Neutrophil (primary cell): ENCODE measurements at regions not wholly inside any gene's neighbourhood (a gene's known extent, or its start where the extent isn't known, plus 50 kb on each side); places are given as distances from the start of the nearest gene placed in this dataset.

Source experiments
- H3K27ac ChIP-seq: fragments of 200-600 bp; sonication (generic); 2 replicates; pipeline ENCODE4 v1.5.1; 2016; ENCODE audit warnings: mild to moderate bottlenecking, moderate library complexity
- H3K27me3 ChIP-seq: fragments of 200-600 bp; sonication (generic); 2 replicates; pipeline ENCODE4 v1.6.0; 2016; ENCODE audit warnings: mild to moderate bottlenecking
- H3K36me3 ChIP-seq: fragments of 200-600 bp; sonication (generic); 2 replicates; pipeline ENCODE4 v1.5.1; 2017
- H3K4me1 ChIP-seq, 2 experiments: fragments of 200-600 bp in 1 of 2; sonication (generic) in 1 of 2; 1 replicate in 1 of 2; 2 replicates in 1 of 2; pipeline versions ENCODE4 v1.5.1 to v1.6.1; 2013 to 2016; ENCODE audit warnings: low read depth in 1 of 2, low read length in 1 of 2, mild to moderate bottlenecking in 1 of 2, moderate library complexity in 1 of 2; ENCODE audit not compliant: control insufficient read depth in 1 of 2, insufficient read depth in 1 of 2
- H3K4me3 ChIP-seq, 2 experiments: fragments of 200-600 bp in 1 of 2; sonication (generic) in 1 of 2; 1 replicate in 1 of 2; 2 replicates in 1 of 2; pipeline ENCODE4 v1.5.1; 2013 to 2016; ENCODE audit warnings: low read depth in 1 of 2, low read length in 1 of 2, mild to moderate bottlenecking in 1 of 2, moderate library complexity in 1 of 2
- H3K9me3 ChIP-seq: fragments of 200-600 bp; sonication (generic); 2 replicates; pipeline ENCODE4 v1.5.1; 2016
- CTCF ChIP-seq: fragments of 200-600 bp; sonication (generic); IDR thresholded peaks from 2 replicates; pipeline ENCODE4 v1.5.1; 2016; ENCODE audit warnings: antibody characterized with exemption

- TF ChIP-seq CTCF: no peak
- H3K4me3 ChIP-seq: no peak overlapping the region
Observed at GRCh38 chr1:114274621-114275317, 121.1 kb upstream of the SYT6 start.

GRCh38 chr1:114272593-114272992, 118.9 kb upstream of the SYT6 start:
- no peaks in the 10 kb centered on the region for H3K4me1 ChIP-seq
- no peak overlapping the region for H3K27ac ChIP-seq
- no peak overlapping the region for H3K4me3 ChIP-seq
- no peak for TF ChIP-seq CTCF
- H3K9me3 ChIP-seq: no peaks in the 10 kb centered on the region
- no peaks in the 10 kb centered on the region for H3K36me3 ChIP-seq
- peaks cover 44% of the 10 kb centered on the region for H3K27me3 ChIP-seq

More at GRCh38 chr1:114274621-114275317, 121.1 kb upstream of the SYT6 start:
- no peaks in the 10 kb centered on the region for H3K36me3 ChIP-seq
- peaks cover 56% of the 10 kb centered on the region for H3K27me3 ChIP-seq
- no peaks in the 10 kb centered on the region for H3K9me3 ChIP-seq
- H3K4me1 ChIP-seq: no peaks in the 10 kb centered on the region
- no peak overlapping the region for H3K27ac ChIP-seq

- Histone ChIP-seq H3K4me3 (no peak overlapping the region), H3K4me1 (no peaks in the 10 kb centered on the region), H3K27me3 (peaks cover 30% of the 10 kb centered on the region), H3K36me3 (no peaks in the 10 kb centered on the region), H3K9me3 (no peaks in the 10 kb centered on the region), H3K27ac (no peak overlapping the region)
- no peak for TF ChIP-seq CTCF
Observed at GRCh38 chr1:114270718-114271117, 117.0 kb upstream of the SYT6 start.

- H3K4me3 ChIP-seq: no peak overlapping the region
- H3K27me3 ChIP-seq: peaks cover 30% of the 10 kb centered on the region
- no peaks in the 10 kb centered on the region for H3K9me3 ChIP-seq
- no peak overlapping the region for H3K27ac ChIP-seq
- no peaks in the 10 kb centered on the region for H3K36me3 ChIP-seq
- no peak for TF ChIP-seq CTCF
- H3K4me1 ChIP-seq: no peaks in the 10 kb centered on the region
Observed at GRCh38 chr1:114270282-114270681, 116.6 kb upstream of the SYT6 start.

- no peak overlapping the region for H3K4me3 ChIP-seq
- TF ChIP-seq CTCF: no peak
- H3K36me3 ChIP-seq: no peaks in the 10 kb centered on the region
- H3K9me3 ChIP-seq: no peaks in the 10 kb centered on the region
- no peak overlapping the region for H3K27ac ChIP-seq
- peaks cover 25% of the 10 kb centered on the region for H3K27me3 ChIP-seq
- H3K4me1 ChIP-seq: no peaks in the 10 kb centered on the region
Observed at GRCh38 chr1:114269539-114269938, 115.9 kb upstream of the SYT6 start.
